Posterior cingulate gyrus (tissue), 11 donors: ENCODE measurements at regions not wholly inside any gene's neighbourhood (a gene's known extent, or its start where the extent isn't known, plus 50 kb on each side); places are given as distances from the start of the nearest gene placed in this dataset.
A peak's percentile ranks its signal among the peaks of the same experiment; 100 is the strongest.

ENCODE experiments used
- DNase-seq, 10 donors: peaks; one replicate each; pipeline versions ENCODE4 v3.0.0 to v3.0.0-alpha.2; 2020 to 2021; ENCODE audit warnings: mixed read lengths in 3 of 10
- intact Hi-C: fragments of 100-400 bp; cut with DNase I; formaldehyde crosslinking; loops from one replicate; pipeline ENCODE4 v1.15.1; 2023

DNA sequence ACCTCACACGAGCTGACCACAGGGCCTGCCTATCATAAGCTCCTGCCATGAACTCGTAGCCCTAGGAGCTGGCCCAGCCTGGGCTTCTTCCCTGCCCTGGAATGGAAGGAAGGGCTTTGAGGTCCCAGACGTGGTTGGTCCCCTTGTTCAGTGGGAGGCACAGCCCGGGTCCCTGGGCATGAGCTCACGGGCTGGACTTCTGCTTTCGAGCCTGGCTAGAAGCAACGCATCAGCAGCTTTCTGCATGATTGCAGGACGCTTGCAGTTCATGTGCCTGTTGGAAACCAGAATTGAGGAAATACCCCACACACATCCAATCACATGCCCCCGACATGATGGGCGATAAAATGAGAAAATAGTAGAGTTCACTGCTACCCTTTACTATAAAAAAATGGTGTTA is 293.3 kb downstream of the MAF start:
- intact Hi-C loops: no loop called here
- DNase-seq: peak in 4 of 10 donors; percentile 22 to 85 (median 57)

GRCh38 chr16:79305074-79305473 is 295.5 kb downstream of the MAF start:
- intact Hi-C loops: no loop called here
- no peak for DNase-seq

DNA sequence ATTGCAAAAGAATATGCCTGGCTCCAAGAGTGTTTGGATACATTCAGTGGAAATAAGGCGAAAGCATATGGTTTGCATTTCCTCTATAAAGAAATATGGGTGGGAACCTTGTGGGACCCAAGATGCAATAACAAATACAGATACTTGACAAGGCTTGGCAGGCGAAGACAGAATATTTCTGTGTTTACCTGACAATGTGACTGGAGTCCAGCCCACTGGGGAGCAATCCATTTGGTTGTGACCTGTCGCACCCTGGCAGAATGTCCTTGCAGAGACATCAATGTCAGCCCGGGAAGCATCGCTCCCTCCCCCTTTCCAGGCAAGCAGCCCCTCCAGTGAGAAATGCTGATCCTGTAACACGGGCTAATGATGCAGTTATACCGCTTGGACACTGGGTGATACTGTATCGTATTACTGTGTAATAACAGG is 296.6 kb downstream of the MAF start:
- intact Hi-C loops: no loop called here
- no peak for DNase-seq

- DNase-seq: no peak
- intact Hi-C loops: no loop called here
Observed at GRCh38 chr16:79303206-79303605, 297.3 kb downstream of the MAF start.

- intact Hi-C loops: no loop called here
- DNase-seq: no peak
Observed at GRCh38 chr16:79302731-79303130, 297.8 kb downstream of the MAF start.

GRCh38 chr16:79301051-79301450 is 299.5 kb downstream of the MAF start:
- intact Hi-C loops: no loop called here
- no peak for DNase-seq

- no peak for DNase-seq
- intact Hi-C loops: no loop called here
Observed at GRCh38 chr16:79298894-79299799, 301.4 kb downstream of the MAF start.

- intact Hi-C loops: no loop called here
Observed at GRCh38 chr16:79298476-79298875, 302.1 kb downstream of the MAF start.

DNA sequence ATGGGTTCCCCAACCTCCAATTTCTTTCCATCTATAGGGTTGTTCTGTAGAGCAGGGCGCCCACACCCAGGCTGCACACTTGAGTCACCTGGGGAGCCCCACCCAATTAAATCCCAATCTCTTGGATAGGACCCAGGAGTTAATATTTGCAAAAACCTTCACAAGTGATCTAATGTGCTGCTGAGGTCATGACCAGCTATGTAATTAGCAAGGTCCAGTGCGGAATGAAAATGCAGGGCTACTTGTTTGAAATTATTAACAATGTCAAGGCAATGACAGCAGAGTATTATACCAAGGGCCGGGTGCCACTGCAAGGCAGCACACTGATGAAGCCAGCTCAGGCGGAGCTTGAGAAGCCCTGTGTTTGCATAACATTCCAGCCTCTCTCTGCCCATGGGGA is 302.7 kb downstream of the MAF start:
- DNase-seq: no peak
- intact Hi-C loops: no loop called here

More at GRCh38 chr16:79298476-79298875, 302.1 kb downstream of the MAF start:
- no peak for DNase-seq

DNA sequence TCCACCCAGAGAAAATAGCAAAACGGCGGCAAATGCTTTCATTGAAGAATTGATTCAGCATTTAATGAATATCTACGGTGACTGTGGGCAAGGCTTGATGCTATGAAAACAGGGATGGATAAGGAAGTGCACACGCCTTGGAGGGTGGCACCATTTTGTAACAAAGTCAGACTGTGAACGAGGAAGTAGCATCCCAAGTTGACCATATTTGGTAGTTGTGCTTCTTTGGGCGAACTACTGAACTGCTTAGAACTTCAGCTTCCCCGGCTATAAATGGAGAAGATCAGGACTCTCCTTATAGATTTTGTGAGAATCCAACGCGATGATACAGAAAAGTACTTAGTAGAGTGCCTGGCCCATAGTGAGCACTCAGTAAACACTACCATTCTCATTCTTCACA is 303.2 kb downstream of the MAF start:
- intact Hi-C loops: no loop called here
- no peak for DNase-seq

GRCh38 chr16:79296491-79296890 is 304.0 kb downstream of the MAF start:
- no peak for DNase-seq
- intact Hi-C loops: no loop called here

- DNase-seq: no peak
- intact Hi-C loops: no loop called here
Observed at GRCh38 chr16:79295746-79296145, 304.8 kb downstream of the MAF start.

DNA sequence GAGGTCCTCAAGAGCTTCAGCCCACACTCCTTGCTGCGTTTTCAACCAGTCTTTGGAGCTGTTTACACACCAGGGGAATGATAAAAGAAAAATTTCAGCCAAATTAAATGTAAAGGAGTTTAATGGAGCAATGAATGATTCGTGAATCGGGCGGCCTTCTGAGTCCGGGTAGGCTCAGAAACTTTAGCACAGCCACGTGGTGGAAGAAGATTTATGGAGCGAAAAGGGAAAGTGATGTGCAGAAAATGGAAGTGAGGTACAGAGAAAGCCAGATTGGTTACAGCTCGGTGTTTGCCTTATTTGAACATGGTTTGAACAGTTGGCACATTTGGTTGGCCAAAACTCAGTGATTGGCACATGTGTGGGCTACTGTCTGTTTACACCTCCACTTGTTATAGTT is 305.4 kb downstream of the MAF start:
- intact Hi-C loops: no loop called here
- DNase-seq: no peak

- intact Hi-C loops: no loop called here
- DNase-seq: no peak
Observed at GRCh38 chr16:79294568-79294967, 306.0 kb downstream of the MAF start.

DNA sequence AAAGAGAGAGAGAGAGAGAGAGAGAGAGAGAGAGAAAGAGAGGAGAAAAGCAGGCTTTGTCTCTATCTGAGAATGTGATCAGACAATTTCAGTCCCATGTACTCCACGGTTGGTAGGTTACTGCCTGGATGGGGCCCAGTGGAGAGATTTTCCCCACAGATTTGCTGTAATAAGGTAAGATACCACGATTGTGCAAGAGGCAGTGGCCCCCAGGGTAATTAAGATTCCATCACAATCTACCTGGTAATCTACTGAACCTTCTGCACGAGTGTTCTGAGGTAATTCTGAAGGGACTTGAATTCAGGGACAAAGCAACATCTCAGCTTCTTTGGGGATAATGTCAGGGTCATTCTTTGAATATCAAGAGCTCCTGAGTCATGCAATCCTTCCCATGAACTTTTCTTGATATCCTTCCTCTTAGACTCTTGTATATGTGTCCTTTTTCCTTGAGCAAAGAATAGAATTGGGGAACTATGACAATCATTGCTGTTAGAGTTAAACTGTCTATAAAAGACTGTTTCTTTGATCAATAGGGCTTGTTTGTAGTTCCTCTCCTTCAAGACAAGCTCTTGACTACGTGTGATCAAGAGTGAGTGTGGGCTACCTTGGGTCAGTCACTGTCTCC is 306.6 kb downstream of the MAF start:
- no peak for DNase-seq
- intact Hi-C loops: no loop called here

DNA sequence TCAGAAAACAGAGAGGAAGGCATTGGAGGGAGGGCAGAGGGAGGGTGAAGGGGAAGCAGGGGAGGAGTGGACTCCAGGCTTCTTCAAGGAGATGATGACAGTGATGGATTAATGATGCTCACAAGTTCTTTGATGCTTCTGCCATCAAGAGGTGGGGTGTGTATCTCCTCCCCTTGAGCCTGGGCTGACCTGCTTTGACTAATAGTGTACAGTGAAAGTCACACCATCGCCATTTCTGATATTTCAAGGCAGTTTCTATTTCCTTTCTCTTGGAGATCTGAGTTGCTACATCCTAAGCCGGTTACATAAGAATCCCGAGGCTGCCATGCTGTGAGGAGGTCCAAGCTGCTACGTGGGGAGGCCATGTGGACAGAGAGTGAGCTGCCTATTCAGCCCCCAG is 312.5 kb downstream of the MAF start:
- DNase-seq: no peak
- intact Hi-C loops: loop anchor here (10.0 kb wide), 1 partner anchor 317 kb away; the partner anchor contains the start of gene MAF

GRCh38 chr16:79287424-79287917 is 313.1 kb downstream of the MAF start:
- peak in 2 of 10 donors; percentile 36 to 42 for DNase-seq
- intact Hi-C loops: loop anchor here (10.0 kb wide), 1 partner anchor 317 kb away; the partner anchor contains the start of gene MAF

GRCh38 chr16:79286646-79287423 is 313.7 kb downstream of the MAF start:
- peak in 6 of 10 donors; percentile 20 to 89 (median 43) for DNase-seq
- intact Hi-C loops: loop anchor here (10.0 kb wide), 1 partner anchor 318 kb away; the partner anchor contains the start of gene MAF

DNA sequence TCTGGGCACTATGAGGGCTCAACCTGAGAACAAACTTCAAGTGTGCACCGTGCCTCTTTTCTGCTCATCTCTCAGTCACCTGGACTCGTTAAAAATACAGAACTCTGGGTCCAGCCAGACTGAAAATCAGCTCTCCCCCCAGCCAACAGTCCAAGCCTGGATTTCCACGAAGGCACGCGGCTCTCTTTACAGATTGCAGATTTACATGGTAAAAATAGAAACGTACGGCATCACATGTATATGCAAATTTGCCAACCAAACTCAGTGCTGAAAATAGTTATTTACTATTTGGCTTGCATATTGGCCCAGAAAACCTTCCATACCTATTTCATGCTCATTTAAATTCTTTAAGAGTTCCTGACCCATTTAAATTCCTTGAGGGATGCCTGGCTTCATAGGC is 315.8 kb downstream of the MAF start:
- intact Hi-C loops: loop anchor here (10.0 kb wide), 1 partner anchor 320 kb away; the partner anchor contains the start of gene MAF
- no peak for DNase-seq

GRCh38 chr16:79283578-79283977 is 317.0 kb downstream of the MAF start:
- intact Hi-C loops: loop anchor here (10.0 kb wide), 1 partner anchor 321 kb away; the partner anchor contains the start of gene MAF
- DNase-seq: no peak
